ENCODE measurements at regions not wholly inside any gene's neighbourhood (a gene's known extent, or its start where the extent isn't known, plus 50 kb on each side); places are given as distances from the start of the nearest gene placed in this dataset.

GRCh38 chr15:23750179-23750578, 63.1 kb upstream of the NDN start:
- no peak overlapping the region for H3K9ac ChIP-seq
- H3K27ac ChIP-seq: no peak overlapping the region
- H2AFZ ChIP-seq: no peak overlapping the region
- no peak overlapping the region for H3K4me3 ChIP-seq (ENCODE audit: low read depth, low read length)
- H3K4me2 ChIP-seq (ENCODE audit: low read length): no peak overlapping the region
- no peaks in the 10 kb centered on the region for H3K9me3 ChIP-seq (ENCODE audit: control insufficient read depth, low read length)
- H3K36me3 ChIP-seq (ENCODE audit: control insufficient read depth, insufficient read depth, low read length): no peaks in the 10 kb centered on the region
- H3K4me1 ChIP-seq: no peaks in the 10 kb centered on the region
- no peak for TF ChIP-seq CTCF (IDR thresholded peaks at IDR 0.05)
- H3K79me2 ChIP-seq: no peaks in the 10 kb centered on the region
- H3K27me3 ChIP-seq (ENCODE audit: control insufficient read depth, insufficient read depth, low read length): no peaks in the 10 kb centered on the region

- no peaks in the 10 kb centered on the region for H3K4me1 ChIP-seq
- no peak overlapping the region for H3K4me2 ChIP-seq (ENCODE audit: low read length)
- H3K9me3 ChIP-seq (ENCODE audit: control insufficient read depth, low read length): no peaks in the 10 kb centered on the region
- H3K27me3 ChIP-seq (ENCODE audit: control insufficient read depth, insufficient read depth, low read length): no peaks in the 10 kb centered on the region
- no peaks in the 10 kb centered on the region for H3K79me2 ChIP-seq
- H3K27ac ChIP-seq: no peak overlapping the region
- no peak overlapping the region for H2AFZ ChIP-seq
- no peaks in the 10 kb centered on the region for H3K36me3 ChIP-seq (ENCODE audit: control insufficient read depth, insufficient read depth, low read length)
- H3K9ac ChIP-seq: no peak overlapping the region
- TF ChIP-seq CTCF (IDR thresholded peaks at IDR 0.05): no peak
- H3K4me3 ChIP-seq (ENCODE audit: low read depth, low read length): no peak overlapping the region
Observed at GRCh38 chr15:23750776-23751175, 63.7 kb upstream of the NDN start.

GRCh38 chr15:23753248-23753647, 66.1 kb upstream of the NDN start:
- no peaks in the 10 kb centered on the region for H3K9me3 ChIP-seq (ENCODE audit: control insufficient read depth, low read length)
- no peaks in the 10 kb centered on the region for H3K27me3 ChIP-seq (ENCODE audit: control insufficient read depth, insufficient read depth, low read length)
- no peaks in the 10 kb centered on the region for H3K36me3 ChIP-seq (ENCODE audit: control insufficient read depth, insufficient read depth, low read length)
- no peak overlapping the region for H3K4me3 ChIP-seq (ENCODE audit: low read depth, low read length)
- TF ChIP-seq CTCF (IDR thresholded peaks at IDR 0.05): no peak
- no peak overlapping the region for H3K9ac ChIP-seq
- no peak overlapping the region for H2AFZ ChIP-seq
- no peaks in the 10 kb centered on the region for H3K4me1 ChIP-seq
- no peaks in the 10 kb centered on the region for H3K79me2 ChIP-seq
- H3K4me2 ChIP-seq (ENCODE audit: low read length): no peak overlapping the region
- H3K27ac ChIP-seq: no peak overlapping the region

GRCh38 chr15:23758891-23759290, 71.8 kb upstream of the NDN start:
- TF ChIP-seq CTCF (IDR thresholded peaks at IDR 0.05): no peak
- Histone ChIP-seq H3K4me2 (ENCODE audit: low read length) (no peak overlapping the region), H3K36me3 (ENCODE audit: control insufficient read depth, insufficient read depth, low read length) (no peaks in the 10 kb centered on the region), H3K27ac (no peak overlapping the region), H3K4me1 (no peaks in the 10 kb centered on the region), H3K79me2 (no peaks in the 10 kb centered on the region), H3K9ac (no peak overlapping the region), H2AFZ (no peak overlapping the region), H3K9me3 (ENCODE audit: control insufficient read depth, low read length) (no peaks in the 10 kb centered on the region), H3K27me3 (ENCODE audit: control insufficient read depth, insufficient read depth, low read length) (no peaks in the 10 kb centered on the region), H3K4me3 (ENCODE audit: low read depth, low read length) (no peak overlapping the region)

GRCh38 chr15:23760024-23760423, 72.9 kb upstream of the NDN start:
- H2AFZ ChIP-seq: no peak overlapping the region
- no peaks in the 10 kb centered on the region for H3K27me3 ChIP-seq (ENCODE audit: control insufficient read depth, insufficient read depth, low read length)
- no peak for TF ChIP-seq CTCF (IDR thresholded peaks at IDR 0.05)
- H3K4me2 ChIP-seq (ENCODE audit: low read length): no peak overlapping the region
- no peaks in the 10 kb centered on the region for H3K36me3 ChIP-seq (ENCODE audit: control insufficient read depth, insufficient read depth, low read length)
- no peak overlapping the region for H3K4me3 ChIP-seq (ENCODE audit: low read depth, low read length)
- no peak overlapping the region for H3K9ac ChIP-seq
- H3K27ac ChIP-seq: no peak overlapping the region
- H3K79me2 ChIP-seq: no peaks in the 10 kb centered on the region
- H3K9me3 ChIP-seq (ENCODE audit: control insufficient read depth, low read length): no peaks in the 10 kb centered on the region
- H3K4me1 ChIP-seq: no peaks in the 10 kb centered on the region

Data from parathyroid adenoma (tissue), 2 donors.